Occipital lobe (tissue), 1 donor: ENCODE measurements at regions not wholly inside any gene's neighbourhood (a gene's known extent, or its start where the extent isn't known, plus 50 kb on each side); places are given as distances from the start of the nearest gene placed in this dataset.
A peak's percentile ranks its signal among the peaks of the same experiment; 100 is the strongest.

ENCODE experiments used
- DNase-seq: peaks from one replicate; lab custom pipeline; 2025; lab: John Stamatoyannopoulos, UW

DNA sequence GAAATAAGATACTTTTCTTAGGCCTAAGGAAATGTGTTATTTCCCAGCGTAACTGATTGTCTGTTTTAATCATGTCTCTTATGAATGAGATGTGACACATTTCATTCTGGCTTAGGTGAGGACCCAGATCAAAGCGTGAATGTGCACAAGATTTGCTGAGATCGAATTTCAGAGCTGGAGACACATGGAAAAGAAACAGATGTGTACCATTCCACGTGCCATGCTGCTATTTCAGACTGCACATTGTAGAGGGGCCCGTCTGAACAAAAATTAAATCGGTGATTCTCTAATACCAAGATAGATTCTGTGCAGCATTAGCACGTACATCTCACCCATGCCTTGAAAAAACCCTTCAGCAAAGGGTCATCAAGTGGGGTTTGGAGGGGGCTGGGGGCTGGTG, 290.4 kb downstream of the AACS start:
- DNase-seq = no peak

DNA sequence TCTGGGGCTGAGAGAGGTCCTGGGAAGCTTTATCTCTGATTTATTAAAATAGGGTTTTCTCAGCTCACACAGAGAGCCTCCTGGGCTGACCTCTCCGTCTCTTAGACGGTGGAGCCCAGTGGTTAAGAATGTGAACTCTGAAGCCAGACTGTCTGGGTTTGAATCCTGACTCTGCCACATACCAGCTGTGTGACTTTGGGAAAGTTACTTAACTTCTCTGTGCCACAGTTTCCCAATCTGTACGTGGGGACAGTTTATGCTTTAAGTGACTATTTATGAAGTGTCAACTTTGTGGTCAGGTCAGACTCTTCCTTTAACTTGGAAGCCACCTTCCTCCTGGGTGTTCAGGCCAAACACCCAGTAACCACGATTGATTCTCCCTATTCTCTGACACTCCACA, 290.9 kb downstream of the AACS start:
- DNase-seq = no peak

DNA sequence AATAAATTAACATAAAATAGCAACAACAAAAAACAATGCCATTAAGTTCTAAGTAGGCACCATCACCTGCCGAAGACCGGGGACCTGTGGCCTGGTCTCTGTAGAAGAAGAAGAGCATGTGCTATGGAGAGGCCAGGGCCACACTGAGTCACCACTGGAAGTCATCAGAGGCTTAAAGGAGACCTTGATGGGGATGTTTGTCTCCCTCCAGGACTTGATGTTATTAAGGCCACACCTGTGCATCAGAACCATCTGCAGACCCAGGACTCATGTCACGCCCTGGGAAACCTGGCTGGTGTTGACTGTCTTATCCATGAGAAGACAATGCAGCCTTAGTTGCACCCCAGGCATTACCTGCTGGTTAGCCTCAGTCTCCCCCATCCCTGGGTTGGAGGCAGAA, 292.3 kb downstream of the AACS start:
- no peak for DNase-seq

DNA sequence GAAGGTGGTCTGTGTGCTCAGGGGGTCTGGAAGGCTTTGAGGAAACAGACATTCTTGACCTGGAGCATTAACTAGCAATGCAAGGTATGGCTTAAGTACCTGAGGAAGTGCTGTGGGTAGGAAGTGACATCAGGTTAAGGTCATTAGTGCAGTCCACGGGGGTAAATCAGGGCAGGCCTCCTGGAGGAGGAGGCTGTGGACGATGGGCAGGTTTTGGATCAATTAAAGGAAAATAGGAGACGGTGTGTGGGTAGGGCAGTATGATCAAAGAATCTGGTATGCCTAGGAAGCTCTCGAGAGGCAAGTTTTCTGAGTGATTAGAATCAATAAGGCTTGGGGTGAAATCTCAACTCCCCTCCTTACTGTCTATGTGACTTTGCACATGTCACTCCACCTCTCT, 295.3 kb downstream of the AACS start:
- no peak for DNase-seq

DNA sequence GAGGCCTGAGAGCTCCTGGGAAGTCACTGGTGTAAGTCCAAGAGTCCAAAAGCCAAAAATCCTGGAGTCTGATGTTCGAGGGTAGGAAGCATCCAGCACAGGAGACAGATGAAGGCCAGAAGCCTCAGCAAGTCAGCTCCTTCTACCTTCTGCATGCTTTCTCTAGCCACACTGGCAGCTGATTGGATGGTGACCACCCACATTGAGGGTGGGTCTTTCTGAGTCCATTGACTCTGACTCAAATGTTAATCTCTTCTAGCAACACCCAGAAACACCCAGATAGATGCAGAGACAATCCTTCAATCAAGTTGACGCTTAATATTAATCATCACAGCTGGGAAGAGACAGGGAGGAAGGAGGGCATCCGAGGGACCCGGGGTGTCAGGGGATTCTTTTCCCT, 305.8 kb downstream of the AACS start:
- DNase-seq = no peak

DNA sequence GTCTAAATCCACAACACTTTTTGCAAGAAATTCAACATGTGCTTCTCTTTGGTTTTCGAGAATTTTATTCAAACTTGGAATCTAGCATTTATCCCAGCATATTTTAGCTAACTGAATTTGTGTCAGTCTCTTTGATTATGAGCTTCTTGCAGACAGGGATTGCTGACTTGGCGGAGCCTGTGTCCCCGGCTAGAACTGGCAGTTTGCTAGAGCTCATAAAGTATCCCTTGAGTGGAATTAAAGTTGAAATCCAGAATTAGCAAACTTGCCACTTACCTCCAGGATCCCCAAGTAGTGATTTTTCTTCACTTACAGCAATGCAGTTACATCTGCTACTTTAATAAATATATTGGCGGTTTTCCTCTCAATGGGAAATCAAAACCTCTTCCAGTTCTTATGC, 306.9 kb downstream of the AACS start:
- no peak for DNase-seq

DNA sequence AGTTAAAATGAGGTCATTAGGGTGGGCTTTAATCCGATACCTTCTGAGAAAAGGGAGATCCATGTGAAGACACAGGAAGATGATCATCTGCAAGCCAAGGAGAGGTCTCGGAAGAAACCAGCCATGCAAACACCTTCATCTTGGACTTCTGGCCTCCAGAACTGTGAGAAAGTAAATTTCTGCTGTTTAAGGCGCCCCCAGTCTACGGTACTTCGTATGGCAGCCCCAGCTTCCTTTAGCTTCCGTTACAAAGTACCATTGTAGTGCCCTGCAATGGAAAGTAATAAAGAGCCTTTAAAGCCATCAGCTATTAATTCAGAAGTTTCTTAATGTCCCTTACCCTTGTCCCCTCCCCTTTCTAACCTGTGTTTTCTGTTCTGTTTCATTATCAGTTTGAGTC, 308.1 kb downstream of the AACS start:
- no peak for DNase-seq

DNA sequence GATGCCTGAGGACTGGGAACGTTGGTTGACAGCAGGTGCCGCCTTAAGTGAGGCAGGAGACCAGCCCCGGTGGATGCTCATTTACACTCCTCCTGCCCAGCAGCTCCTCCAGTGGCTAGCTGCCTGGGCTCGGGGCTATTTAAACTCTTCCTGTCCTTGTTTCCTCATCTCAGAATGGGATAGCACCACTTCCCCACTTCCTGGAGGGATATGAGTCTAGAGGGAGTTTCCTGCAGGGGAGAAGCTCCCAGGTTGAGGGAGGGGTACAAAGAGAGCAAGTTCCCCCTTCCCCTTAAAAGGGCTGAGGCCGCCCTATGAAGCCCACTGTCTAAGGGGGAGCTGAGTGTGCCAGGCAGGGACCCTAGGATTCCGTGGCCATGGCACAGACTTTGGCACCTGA, 311.2 kb downstream of the AACS start:
- no peak for DNase-seq

DNA sequence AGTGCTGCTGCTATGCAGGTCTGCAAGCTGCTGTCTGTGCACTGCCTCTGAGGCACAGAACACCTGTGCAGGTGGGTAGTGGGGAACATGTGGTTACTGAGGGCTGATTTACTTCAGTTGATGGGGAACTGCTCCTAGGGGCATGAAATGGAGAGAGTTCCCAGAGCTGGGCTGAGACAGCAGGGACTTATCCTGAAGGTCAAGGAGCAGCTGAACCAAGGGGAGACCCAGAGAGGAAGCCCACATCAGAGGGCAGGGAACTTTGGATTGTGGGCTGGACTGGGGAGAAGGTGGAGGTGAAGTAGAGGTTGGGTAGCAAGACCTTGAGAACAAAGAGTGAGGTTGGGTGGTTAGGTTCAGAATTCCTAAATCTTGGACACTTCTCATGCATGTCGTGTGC, 311.9 kb downstream of the AACS start:
- DNase-seq = no peak

DNA sequence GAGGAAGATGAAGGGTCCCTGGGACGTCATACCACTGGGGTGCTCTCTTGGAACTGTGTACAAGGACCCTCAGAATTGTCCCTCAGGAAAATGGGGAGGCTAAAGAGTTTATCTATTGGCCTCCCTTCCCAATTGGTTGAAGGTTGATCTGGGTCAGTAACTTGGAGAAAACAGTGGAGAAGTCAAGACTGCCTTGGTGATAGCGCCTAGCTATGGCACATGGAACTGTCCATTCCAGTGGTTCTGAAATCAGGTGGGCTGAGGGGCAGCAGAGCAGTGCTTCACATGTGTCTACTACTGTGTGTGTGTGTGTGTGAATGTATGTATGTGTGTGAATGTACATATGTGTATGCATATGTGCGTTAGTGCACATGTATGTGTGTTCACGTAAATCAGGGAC, 316.1 kb downstream of the AACS start:
- DNase-seq = no peak

DNA sequence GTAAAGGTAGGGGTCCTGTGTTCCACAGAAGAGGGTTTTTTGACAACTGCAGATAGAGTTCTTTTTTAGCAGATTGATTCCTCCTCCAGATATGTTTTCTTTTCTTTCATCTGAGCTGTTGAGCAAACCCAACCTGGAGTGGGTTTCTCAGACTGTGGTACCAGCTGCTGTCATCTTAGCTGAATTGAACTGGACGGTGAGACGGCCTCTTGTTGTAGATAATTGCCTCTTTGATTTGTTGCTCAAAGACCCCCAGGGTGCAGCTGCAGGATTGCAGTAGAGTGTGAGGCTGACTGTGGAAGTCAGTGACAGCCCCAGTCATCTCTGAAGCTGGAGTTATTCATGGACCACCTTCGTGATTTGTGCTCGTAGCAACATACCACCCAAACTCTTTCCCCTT, 317.7 kb downstream of the AACS start:
- DNase-seq = no peak

DNA sequence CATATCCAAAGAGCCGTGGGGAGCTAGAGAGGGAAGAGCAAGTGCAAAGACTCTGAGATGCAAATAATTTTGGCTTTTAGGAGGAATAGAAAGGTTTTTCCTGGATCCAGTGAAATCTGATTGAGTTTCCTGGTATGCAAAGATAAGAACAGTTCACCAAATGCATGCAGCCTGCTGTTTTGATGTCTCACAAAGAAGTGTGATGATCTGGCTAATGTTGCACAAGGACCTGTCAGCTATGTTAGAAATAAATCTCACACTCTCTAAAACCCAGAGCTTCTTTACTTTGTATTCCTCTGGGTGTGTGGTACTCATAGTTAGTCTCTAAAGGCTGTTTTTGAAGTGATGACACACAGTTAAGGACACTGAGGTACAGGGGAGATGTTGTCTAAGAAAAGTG, 321.4 kb downstream of the AACS start:
- no peak for DNase-seq

DNA sequence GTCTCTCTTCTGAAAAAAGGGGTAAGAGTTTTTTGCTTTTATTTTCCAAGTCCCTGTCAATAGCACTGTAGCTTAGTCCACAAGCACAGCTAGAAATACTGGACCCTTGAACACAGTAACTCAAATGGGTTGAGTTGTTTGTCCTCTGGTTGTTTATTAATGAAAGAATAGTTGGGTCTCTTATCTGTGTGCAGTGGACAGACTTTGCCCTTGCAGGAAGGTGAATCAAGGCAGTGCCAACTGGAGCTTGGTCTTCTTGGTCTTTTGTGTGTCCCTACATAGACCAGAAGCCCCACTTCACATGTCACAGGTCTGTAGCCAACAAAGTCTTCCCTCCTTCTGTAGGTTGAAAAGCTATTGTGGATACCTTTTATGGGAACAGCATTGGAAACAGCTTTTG, 322.0 kb downstream of the AACS start:
- no peak for DNase-seq

DNA sequence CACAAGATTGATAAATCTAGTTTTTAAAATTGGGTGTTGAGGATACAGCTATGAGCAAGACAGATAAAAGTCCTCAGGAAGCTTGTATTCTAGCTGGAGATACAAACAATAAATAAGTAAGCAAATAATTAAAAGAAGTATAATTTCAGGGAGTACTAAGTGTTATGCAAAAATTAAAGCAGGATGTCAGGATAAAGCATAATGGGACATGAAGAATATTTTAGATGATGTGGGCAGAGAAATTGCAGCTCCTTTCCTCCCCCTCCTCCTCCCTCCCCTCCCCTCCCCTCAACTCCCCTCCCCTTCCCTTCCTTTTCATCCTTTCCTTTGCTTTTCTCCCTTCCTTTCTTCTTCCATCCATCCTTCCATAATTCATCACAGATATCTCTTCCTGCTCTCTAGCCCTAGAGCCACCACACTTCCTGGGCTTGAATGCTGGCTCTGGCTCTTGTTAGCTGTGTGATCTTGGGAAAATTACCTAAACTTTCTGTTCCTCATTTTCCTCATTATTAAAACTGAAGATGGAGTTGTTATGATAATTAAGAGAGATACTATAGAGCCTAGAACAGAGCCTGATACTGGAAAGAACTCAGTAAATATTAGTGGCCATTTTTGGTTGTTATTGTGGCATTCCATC, 323.9 kb downstream of the AACS start:
- DNase-seq = no peak

DNA sequence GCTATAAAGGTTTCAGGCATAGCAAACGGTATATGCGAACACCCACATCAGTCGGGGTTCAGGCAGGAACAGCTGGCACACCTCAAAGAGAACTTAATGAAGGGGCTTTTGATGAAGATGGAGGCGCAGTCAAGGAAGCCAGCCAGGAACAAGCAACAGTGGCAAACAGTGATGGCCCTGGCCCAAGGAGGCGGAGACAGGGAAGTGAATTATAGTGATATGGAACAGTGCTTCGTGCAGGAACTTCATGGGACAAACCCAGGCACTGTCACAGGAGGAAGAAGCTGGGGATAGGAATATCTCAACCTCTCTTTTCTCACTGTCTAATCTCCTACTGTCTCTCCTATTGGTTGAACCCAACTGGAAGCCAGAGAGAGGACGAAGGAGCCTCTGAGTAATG, 328.3 kb downstream of the AACS start:
- no peak for DNase-seq

DNA sequence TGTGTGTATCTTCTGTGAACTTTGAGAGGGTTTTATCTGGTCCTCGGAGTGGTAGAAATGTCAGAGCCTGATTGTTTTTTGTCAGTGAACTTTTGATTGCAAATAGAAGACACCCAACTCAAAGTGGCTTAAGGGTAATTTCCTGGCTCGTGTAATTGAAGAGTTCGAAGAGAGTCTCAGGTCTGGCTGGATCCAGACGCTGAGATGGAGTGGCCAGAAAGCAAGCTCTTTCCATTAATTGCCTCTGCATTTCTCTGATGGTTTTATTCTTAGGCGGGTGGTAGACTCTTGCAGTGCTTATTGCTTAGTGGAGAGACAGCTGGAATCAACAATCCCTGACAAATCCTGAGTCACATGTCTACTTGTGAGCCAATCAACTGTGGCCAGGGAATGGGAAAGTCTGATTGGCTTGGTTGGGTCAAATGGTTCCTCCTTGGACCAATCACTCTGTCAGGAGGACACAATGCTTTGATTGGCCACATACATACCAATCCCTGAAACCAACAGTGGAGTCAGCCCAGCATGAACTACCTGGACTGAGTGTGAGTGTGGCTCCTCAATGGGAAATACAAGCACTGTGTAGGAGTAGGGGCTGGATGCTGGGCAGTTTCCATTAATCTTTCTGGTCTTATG, 330.5 kb downstream of the AACS start:
- no peak for DNase-seq

DNA sequence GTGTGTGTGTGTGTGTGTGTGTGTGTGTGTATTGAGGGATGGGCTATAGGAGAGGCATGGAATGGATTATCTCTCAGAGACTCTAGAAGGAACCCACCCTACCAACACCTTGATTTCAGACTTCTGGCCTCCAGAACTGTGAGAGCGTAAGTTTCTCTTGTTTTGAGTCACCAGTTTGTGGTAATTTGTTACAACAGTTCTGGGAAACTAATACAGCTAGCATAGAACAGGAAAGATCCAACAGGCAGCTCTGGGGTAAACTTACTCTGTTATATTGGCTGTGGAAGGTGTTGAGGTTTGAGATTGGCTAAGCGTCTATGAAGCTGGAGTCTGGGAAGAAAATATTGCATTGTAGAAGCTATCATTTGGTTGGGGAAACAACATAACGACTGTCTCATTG, 334.3 kb downstream of the AACS start:
- no peak for DNase-seq

DNA sequence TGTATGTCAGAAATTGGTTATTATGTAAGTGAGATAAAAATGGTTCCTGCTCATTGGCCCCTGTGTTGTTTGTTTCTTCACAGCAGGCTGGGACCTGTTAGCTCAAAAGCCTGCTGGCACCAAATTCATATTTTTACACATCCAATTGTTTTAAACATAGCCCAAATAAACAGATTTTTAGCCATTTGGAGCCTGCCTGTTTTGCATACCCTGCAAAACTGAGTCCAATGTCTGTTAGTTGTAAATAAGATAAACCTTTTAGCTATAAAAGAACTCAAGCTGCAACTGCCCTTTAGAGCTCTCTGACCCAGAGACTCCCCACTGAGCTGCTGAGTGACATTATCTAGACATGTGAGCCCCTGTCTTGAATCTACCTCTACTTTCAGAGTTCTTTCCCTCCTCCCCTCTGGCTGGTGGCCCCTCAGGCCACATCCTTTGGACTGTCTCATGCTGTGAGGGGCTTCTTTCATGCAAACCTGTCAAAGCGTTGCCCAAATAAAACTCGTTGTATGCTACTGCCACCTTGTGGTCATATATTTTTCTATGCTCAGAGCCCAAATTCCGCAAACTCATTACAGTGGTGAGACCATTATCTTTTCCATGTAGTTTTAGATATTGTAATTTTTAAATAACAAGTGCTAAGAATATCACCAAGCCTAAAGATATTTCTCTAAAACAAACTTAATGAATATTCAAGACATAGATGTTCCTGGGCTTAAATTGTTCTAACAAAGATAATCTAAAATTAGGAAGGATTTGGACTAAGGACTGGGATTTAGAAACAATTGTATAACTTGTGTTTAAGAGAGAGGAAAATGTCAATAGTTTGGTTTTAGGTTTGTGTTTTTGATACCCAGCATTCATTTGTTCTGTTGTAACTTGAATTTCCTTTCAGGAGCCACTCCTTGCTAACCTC, 337.9 kb downstream of the AACS start:
- no peak for DNase-seq

DNA sequence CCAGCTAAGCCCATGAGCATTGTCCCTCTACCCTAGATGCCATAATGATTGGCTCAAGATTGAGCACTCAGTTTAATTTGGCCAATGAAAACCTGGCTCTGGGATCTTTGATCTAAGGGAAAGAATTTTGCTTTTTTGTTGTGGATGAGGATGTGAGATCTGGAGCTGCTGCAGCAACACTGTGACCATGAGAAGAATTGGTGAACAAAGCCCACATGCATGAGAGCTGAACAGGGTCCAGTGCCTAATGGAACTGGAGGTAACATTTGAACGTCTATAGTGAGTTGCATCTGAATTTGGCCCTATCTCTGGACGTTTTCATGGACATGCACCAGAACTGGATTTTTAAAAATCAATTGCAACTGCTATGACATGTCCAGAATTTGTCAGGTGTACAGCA, 338.6 kb downstream of the AACS start:
- DNase-seq = no peak

DNA sequence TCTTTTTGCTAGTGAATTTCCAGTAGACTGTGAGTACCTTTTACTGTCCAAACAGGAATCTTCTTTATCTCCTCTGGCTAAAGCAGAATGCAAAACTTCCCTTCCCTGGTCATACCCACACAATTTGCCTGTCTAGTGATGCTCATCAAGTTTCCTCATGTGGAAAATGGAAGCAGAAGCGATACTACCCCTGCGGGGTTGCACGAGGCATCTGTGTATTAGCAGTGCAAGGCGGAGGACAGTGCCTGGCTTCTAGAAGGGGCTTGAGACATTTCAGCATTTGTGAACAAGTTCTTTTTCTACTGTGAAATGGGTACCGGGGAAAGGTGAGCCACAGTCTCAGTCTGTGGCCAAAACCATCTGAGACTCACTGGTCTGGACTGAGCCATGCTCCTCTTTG, 340.9 kb downstream of the AACS start:
- DNase-seq = no peak

DNA sequence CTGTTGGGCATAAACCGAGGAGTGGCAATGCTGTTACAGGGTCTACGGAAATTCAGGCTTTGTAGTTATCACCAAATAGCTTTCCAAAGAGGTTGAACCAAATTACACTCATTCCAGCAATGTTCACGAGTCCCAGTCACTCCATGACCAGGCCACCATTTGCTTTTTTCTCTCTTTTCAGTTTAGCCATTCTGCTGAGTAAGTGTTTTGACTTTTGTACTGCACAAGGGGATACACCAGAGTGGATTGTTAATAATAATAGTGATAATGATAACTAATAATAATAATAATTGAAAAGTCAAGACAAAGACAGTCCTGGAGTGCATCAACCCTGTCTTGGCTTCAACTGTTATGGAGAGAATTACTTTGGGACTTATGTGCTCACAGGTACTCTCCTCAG, 343.5 kb downstream of the AACS start:
- DNase-seq = no peak

DNA sequence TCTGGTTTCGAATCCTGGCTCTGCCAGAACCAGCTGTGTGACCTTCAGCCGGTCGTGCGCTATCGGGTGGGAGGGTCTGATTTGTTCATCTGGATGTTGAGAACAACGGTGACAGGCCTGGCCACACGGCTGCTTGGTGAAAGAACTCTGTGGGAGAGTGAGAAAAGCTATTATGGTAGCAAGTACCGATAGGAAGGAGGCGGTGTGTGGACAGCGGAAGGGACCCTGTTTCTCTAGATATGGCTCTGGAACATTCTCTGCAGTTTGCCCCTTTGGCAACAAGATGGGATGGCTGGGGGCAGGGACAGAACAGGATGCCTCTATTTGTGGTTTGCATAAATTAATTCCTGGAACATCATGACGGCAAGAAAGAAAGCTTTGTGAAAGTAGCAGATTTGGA, 347.3 kb downstream of the AACS start:
- peak; percentile 44 for DNase-seq

DNA sequence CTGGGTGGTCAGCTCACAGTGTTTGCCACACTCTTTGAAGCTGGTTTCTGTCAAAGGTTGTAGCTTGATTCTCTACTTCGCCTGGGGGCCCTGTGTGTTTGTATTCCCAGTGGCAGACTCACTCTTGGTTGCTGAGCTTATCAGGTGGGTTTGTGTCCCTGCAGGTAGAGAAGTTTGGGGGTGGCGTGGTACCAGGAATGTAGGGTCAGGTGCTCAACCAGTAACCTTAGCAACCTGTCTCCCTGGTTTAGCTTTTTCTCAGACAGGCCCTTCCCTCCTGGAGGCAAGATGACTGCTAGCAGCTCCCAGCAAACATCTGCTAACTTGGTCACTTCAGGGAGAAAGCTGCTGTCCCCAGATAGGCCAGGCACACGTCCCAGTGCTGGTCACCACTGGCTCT, 352.2 kb downstream of the AACS start:
- no peak for DNase-seq
